ENCODE measurements at regions not wholly inside any gene's neighbourhood (a gene's known extent, or its start where the extent isn't known, plus 50 kb on each side); places are given as distances from the start of the nearest gene placed in this dataset.

DNA sequence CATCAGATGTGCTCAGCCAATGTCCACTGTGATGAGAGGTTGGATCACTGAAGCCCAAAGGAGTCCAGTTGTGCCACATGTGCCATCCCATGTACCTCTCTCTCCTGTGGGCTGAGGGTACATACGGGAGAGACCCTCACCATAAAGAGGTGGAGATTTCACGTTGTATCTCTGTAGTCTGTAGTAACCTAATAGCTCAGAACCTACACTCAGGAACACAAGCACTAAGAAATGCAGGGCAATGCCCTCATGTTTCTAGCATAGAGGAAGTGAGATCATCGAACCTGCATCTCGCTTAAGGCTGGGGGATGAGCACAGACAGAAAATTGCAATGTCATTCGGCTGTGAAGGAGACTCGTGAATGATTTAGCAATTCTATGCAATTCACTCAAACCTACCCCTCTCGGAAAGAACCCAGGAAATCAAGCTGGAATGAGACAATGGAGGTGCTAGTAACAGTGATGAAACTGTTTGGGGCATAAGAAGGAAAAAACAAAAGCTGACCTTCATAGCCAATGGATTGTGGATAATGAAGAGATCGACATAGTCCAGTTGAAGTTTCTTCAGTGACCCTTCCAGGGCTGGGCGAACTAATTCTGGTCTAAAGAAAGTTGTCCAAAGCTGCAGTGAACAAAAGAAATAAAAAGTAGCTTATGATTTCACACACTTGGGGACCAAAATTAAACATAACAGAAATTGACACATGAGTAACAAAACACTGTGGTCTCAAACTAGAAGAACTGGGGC is 80.3 kb upstream of the UCN3 start:
- TF ChIP-seq, protein P1, sequence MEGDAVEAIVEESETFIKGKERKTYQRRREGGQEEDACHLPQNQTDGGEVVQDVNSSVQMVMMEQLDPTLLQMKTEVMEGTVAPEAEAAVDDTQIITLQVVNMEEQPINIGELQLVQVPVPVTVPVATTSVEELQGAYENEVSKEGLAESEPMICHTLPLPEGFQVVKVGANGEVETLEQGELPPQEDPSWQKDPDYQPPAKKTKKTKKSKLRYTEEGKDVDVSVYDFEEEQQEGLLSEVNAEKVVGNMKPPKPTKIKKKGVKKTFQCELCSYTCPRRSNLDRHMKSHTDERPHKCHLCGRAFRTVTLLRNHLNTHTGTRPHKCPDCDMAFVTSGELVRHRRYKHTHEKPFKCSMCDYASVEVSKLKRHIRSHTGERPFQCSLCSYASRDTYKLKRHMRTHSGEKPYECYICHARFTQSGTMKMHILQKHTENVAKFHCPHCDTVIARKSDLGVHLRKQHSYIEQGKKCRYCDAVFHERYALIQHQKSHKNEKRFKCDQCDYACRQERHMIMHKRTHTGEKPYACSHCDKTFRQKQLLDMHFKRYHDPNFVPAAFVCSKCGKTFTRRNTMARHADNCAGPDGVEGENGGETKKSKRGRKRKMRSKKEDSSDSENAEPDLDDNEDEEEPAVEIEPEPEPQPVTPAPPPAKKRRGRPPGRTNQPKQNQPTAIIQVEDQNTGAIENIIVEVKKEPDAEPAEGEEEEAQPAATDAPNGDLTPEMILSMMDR (IDR thresholded peaks at IDR 0.05), result no peak
- TF ChIP-seq POLR2A (IDR thresholded peaks at IDR 0.05), result no peak

Data from thyroid gland (tissue), 4 donors.